ENCODE measurements at regions not wholly inside any gene's neighbourhood (a gene's known extent, or its start where the extent isn't known, plus 50 kb on each side); places are given as distances from the start of the nearest gene placed in this dataset.
"Not testable (repeated sequence)": the region's sequence is repeated elsewhere in the genome, so short reads cannot be mapped to it uniquely, and the experiment has no call there.

- no peaks in the 10 kb centered on the region for H3K27me3 ChIP-seq
- no peak overlapping the region for H3K4me3 ChIP-seq
- 75 to 77% methylated on average over 11 of the region's 11 CpGs for WGBS, 2 donors
- FAIRE-seq, result no peak
- intact Hi-C loops (cut with DNase I), result no loop called here
- no peaks in the 10 kb centered on the region for H3K4me1 ChIP-seq
- no peak for TF ChIP-seq CTCF (IDR thresholded peaks at IDR 0.05)
- no peak overlapping the region for H3K27ac ChIP-seq
- ATAC-seq, result no peak
- DNase-seq, result peak in 1 of 6 donors; percentile 2
- no peaks in the 10 kb centered on the region for H3K9me3 ChIP-seq
- no peaks in the 10 kb centered on the region for H3K36me3 ChIP-seq
Measured at GRCh38 chr2:239721531-239721930, 303.6 kb downstream of the NDUFA10 start.

- 75 to 82% methylated on average over 27 of the region's 27 CpGs for WGBS, 2 donors
- no peak for TF ChIP-seq CTCF (IDR thresholded peaks at IDR 0.05)
- ATAC-seq (no peak), FAIRE-seq (no peak), DNase-seq (peak in 1 of 6 donors; percentile 7)
- no peaks in the 10 kb centered on the region for H3K4me1 ChIP-seq
- H3K36me3 ChIP-seq, result no peaks in the 10 kb centered on the region
- no peaks in the 10 kb centered on the region for H3K27me3 ChIP-seq
- H3K27ac ChIP-seq, result no peak overlapping the region
- H3K9me3 ChIP-seq, result no peaks in the 10 kb centered on the region
- H3K4me3 ChIP-seq, result no peak overlapping the region
- intact Hi-C loops (cut with DNase I), result no loop called here
Measured at GRCh38 chr2:239720361-239721360, 304.5 kb downstream of the NDUFA10 start.

GRCh38 chr2:239719791-239720360, 305.3 kb downstream of the NDUFA10 start:
- 72 to 85% methylated on average over 9 of the region's 9 CpGs for WGBS, 2 donors
- FAIRE-seq (no peak), ATAC-seq (no peak), DNase-seq (peak in 2 of 6 donors; percentile 6 to 20)
- H3K27me3 ChIP-seq, result no peaks in the 10 kb centered on the region
- TF ChIP-seq CTCF (IDR thresholded peaks at IDR 0.05), result no peak
- no peak overlapping the region for H3K4me3 ChIP-seq
- H3K36me3 ChIP-seq, result no peaks in the 10 kb centered on the region
- intact Hi-C loops (cut with DNase I), result no loop called here
- no peaks in the 10 kb centered on the region for H3K9me3 ChIP-seq
- no peak overlapping the region for H3K27ac ChIP-seq
- H3K4me1 ChIP-seq, result no peaks in the 10 kb centered on the region

GRCh38 chr2:239718991-239719390, 306.2 kb downstream of the NDUFA10 start:
- H3K4me3 ChIP-seq; H3K9me3 ChIP-seq; H3K36me3 ChIP-seq; H3K4me1 ChIP-seq; H3K27ac ChIP-seq; H3K27me3 ChIP-seq; intact Hi-C loops (cut with DNase I); FAIRE-seq; ATAC-seq: not testable (repeated sequence)
- peak in 2 of 6 donors; percentile 1 to 20 for DNase-seq
- WGBS, 2 donors, result 70 to 79% methylated on average over 6 of the region's 6 CpGs

GRCh38 chr2:239717706-239718105, 307.4 kb downstream of the NDUFA10 start:
- no peaks in the 10 kb centered on the region for H3K36me3 ChIP-seq
- ATAC-seq (no peak), FAIRE-seq (no peak), DNase-seq (peak in 1 of 6 donors; percentile 47)
- H3K27me3 ChIP-seq, result no peaks in the 10 kb centered on the region
- no peak overlapping the region for H3K27ac ChIP-seq
- no peak for TF ChIP-seq CTCF (IDR thresholded peaks at IDR 0.05)
- WGBS, 2 donors, result 86% methylated on average over 22 of the region's 22 CpGs
- intact Hi-C loops (cut with DNase I), result no loop called here
- H3K9me3 ChIP-seq, result no peaks in the 10 kb centered on the region
- H3K4me3 ChIP-seq, result no peak overlapping the region
- no peaks in the 10 kb centered on the region for H3K4me1 ChIP-seq

Data from pancreas (tissue), 10 donors.